ENCODE measurements at regions not wholly inside any gene's neighbourhood (a gene's known extent, or its start where the extent isn't known, plus 50 kb on each side); places are given as distances from the start of the nearest gene placed in this dataset.
"Not testable (repeated sequence)": the region's sequence is repeated elsewhere in the genome, so short reads cannot be mapped to it uniquely, and the experiment has no call there.

GRCh38 chr5:125209650-125210049 is 463.2 kb upstream of the ZNF608 start:
- DNase-seq = no peak

- DNase-seq = no peak
These were observed 464.0 kb upstream of the ZNF608 start for GRCh38 chr5:125210242-125210947.

DNA sequence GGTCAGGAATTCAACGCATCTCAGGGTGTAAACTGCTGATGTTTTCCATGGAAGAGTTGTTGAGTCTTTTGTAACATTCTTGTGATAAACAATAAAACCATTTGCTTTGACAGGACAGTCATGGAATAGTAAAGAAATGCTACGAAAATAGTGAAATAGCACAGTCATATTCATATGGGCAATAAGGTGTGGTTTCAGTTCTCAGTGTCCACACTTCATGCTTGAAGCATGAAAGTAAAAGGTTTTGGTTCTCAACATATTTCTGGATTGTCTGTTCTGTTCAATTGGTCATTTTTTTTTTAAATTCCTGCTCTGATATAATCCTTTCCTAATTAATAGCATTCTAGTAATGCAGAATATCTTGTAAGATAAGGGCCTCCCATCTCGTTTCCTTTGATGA is 467.6 kb upstream of the ZNF608 start:
- no peak for DNase-seq

GRCh38 chr5:125215593-125215992 is 469.2 kb upstream of the ZNF608 start:
- DNase-seq = no peak

DNA sequence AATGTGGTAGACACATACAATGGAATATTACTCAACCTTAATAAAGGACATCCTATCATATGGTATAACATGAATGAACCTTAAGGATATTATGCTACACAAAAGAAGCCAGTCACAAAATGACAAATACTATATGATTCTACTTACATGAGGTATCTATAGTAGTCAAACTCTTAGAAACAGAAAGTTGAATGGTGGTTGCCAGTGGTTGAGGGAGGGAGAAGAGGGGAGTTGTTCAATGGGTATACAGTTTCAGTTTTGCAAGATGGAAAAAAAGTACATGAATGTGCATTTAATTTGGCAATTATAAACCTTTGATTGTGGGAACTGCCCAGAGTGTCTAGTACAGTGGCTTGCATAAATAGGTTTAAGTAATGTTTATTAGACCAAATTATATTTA is 473.3 kb upstream of the ZNF608 start:
- no peak for DNase-seq

GRCh38 chr5:125220284-125220683 is 473.8 kb upstream of the ZNF608 start:
- no peak for DNase-seq

DNA sequence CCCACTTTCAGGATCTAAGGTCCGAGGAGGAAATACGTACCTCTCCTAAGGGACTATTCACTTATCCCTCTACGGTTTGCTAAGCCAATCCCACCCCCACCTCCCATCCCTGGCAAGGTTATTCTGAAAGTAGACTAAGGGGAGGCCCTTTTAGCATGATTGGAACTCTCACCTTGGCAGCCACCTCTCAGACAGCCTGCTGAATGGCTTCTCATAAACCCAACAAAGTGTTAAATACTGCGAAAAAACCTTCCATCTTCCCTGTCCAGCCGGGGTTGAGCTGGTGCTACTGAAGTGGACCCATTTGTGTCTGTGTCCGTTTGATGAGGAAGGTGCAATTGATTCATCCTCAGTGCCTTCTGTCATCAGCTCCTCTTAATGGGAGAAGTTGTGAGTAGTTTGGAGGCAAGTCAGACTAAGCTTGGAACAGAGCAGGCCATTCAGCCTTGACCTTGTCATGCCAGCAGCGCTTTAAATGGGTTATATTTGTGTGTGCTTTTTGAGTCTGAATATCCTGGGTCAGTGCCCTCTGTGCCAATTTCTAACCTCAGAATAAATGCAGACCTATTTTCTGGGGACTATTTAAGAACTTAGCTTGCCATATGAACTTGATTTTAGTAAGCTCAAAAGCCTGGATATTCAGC is 476.3 kb upstream of the ZNF608 start:
- no peak for DNase-seq

DNA sequence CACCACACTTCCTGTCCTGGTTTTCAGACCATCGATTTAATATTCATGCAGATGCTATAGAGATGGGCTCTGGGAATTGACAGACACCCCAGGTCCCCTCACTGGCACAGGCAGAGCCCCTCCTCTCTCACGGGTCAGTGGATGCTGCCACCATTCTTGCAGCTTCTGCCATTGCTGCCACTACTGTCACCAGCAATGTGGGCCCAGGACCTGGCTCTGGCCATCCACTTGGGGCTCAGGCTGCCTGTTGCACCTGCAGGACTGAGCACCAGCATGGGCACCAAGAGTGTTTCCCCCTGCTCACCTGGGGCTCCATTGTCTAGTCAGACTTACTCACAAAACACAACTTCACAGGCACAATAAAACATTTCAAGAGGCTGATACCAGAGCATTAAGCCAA is 479.0 kb upstream of the ZNF608 start:
- no peak for DNase-seq

GRCh38 chr5:125226825-125227224 is 480.4 kb upstream of the ZNF608 start:
- DNase-seq = no peak

DNA sequence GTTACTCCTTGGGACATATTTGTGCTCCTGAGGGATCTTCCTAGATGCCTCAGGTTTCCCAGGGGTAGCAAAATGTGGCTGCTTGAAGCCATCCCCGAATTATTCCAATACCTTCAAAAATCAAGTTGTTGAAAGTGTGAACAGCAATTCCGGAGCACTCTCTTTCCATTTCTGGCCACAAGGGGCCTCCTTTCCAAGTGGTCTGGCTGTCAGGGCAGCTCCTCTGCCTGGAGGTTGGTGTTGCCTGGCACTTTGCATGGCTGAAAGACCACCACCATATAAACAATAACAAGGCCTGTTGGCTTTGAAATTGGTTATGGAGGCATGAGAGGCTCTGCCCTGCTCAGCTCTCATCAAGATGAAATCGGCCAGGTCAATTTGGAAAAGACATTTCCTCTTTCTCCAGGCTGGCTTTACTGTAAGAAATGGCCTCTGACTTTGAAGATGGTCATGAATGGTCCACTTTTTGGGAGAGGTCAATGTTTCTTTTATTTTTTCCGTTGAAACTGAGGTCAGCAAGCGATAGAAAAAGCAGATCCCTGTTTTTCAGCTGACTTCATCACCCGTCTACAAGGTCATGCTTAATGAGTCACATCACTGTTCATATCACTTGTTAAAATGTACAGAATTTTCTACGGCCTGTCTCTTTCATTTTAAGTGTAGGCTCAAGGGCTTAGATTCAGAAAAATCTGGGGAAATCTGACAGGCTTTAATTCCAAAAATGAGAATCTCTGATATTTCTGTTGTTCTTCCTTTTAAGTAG is 481.1 kb upstream of the ZNF608 start:
- no peak for DNase-seq

- no peak for DNase-seq
These were observed 482.1 kb upstream of the ZNF608 start for GRCh38 chr5:125228363-125229070.

- DNase-seq = no peak
These were observed 483.1 kb upstream of the ZNF608 start for GRCh38 chr5:125229556-125229955.

- DNase-seq = peak; percentile 47
These were observed 486.4 kb upstream of the ZNF608 start for GRCh38 chr5:125232779-125233230.

GRCh38 chr5:125233944-125234343 is 487.5 kb upstream of the ZNF608 start:
- no peak for DNase-seq

GRCh38 chr5:125236007-125236406 is 489.6 kb upstream of the ZNF608 start:
- DNase-seq = no peak

GRCh38 chr5:125236981-125237380 is 490.5 kb upstream of the ZNF608 start:
- DNase-seq = no peak

DNA sequence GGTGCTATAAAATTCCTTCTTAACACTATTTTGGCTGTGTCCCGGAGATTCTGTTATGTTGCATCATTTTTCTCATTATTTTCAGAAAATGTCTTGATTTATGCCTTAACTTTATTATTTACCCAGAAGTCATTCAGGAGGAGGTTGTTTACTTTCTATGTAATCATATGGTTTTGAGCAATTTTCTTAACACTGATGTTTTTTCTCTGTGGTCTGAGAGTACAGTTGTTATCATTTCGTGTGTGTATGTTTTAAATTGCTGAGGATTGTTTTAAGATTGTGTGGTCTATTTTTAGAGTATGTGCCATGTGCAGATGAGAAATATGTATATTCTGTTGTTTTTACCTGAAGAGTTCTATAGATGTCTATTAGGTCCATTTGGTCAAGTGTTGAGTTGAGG is 498.1 kb upstream of the ZNF608 start:
- DNase-seq = no peak

GRCh38 chr5:125245216-125245615 is 498.8 kb upstream of the ZNF608 start:
- no peak for DNase-seq

- no peak for DNase-seq
These were observed 503.0 kb upstream of the ZNF608 start for GRCh38 chr5:125249400-125249799.

GRCh38 chr5:125251703-125252102 is 505.3 kb upstream of the ZNF608 start:
- DNase-seq = no peak

DNA sequence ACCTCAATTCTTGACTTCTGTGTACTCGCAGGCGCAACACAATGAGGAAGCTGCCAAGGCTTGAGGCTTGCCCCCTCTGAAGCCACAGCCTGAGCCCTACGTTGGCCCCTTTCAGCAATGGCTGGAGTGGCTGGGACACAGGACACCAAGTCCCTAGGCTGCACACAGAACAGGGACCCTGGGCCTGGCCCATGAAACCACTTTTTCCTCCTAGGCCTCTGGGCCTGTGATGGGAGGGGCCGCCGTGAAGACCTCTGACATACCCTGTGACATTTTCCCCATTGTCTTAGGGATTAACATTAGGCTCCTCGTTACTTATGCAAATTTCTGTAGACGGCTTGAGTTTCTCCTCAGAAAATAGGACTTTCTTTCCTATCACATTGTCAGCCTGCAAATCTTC is 507.2 kb upstream of the ZNF608 start:
- DNase-seq = not testable (repeated sequence)

GRCh38 chr5:125254267-125254666 is 507.8 kb upstream of the ZNF608 start:
- DNase-seq = no peak

GRCh38 chr5:125256296-125256695 is 509.9 kb upstream of the ZNF608 start:
- no peak for DNase-seq

All from tongue (tissue), 1 donor.